NCI-H2029 (cell line): ENCODE measurements at regions not wholly inside any gene's neighbourhood (a gene's known extent, or its start where the extent isn't known, plus 50 kb on each side); places are given as distances from the start of the nearest gene placed in this dataset.
"Not testable (repeated sequence)": the region's sequence is repeated elsewhere in the genome, so short reads cannot be mapped to it uniquely, and the experiment has no call there.

Experiments used
- DNase-seq: peaks from one replicate; lab custom pipeline; 2025; lab: John Stamatoyannopoulos, UW

DNA sequence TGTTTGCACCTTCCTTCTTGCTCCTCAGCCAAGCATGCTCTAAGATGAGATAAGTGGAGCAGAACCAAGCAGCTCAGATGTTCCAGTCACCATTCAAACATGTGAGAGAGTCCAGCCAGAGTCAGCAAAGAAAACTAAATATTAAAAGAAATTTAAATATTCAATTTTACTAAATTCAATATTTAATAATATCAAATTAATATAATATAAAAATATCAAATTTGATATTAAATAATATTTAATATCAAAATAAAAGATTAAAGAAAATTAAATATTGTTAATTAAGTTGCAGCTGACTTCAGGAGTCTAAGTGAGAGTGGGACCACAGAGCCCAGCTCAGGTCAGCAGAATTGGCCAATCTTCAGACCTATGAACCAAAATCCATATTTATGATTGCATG, 526.1 kb upstream of the FLRT2 start:
- DNase-seq: no peak

DNA sequence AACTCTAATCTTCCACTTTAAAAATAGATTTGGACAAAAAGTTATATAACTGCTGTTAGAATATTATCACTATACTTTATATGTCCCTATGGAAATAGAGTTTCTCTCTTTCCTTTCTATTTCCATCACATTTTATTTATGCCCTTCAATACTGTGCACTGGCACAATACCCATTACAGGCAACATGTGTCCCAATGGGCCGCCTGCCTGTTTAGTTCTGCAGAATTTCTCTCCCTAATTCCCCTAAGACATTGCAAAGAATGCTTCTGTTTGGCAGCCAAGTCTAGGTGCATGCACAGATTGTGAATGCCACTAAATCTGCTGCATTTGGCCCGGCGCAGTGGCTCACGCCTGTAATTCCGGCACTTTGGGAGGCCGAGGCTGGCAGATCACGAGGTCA, 520.4 kb upstream of the FLRT2 start:
- DNase-seq: no peak

DNA sequence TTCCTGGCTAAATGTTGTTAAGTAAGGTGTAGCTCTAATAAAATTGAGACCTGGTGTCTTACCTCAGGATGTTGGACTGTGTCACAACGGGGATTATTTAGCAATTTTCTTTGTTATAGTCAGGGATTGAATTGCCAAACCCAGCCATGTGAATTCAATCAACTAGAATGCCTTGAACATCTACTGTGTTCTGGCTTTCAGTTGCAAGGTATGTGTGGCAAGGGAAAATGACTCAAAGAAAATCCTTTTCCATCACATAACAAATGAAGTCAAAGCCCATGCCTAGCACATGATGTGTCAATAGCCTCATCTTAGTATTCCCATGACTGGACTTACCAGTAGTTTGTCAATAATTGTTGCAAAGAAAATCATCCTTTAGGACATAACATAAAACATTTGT, 519.8 kb upstream of the FLRT2 start:
- no peak for DNase-seq

DNA sequence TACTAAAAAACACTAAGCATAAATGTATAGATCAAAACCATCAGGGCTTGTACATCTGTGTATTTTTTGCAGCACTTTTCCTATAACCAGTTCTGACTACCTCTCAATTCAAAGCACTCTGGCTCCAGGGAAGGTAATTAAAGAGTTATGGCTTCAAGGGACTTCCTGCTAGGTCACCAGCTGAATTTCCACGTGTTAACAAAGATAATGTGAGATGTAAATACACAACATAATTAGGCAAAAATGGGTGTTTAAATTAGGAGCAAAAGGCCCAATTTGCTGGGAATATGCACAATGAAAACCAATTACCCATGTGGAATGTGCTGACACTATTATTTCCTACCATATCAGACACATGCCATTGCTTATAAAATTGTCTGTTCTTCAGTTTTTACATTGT, 513.4 kb upstream of the FLRT2 start:
- no peak for DNase-seq

DNA sequence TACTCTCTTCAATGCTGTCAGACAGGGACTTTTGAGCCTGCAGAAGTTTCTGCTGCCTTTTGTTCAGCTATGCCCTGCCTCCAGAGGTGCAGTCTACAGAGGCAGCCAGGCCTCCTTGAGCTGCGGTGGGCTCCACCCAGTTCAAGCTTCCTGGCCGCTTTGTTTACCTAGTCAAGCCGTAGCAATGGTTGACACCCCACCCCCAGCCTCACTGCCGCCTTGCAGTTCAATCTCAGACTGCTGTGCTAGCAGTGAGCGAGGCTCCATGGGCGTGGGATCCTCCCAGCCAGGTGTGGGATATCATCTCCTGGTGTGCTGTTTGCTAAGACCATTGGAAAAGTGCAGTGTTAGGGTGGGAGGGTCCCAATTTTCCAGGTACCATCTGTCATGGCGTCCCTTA, 506.1 kb upstream of the FLRT2 start:
- DNase-seq: not testable (repeated sequence)

DNA sequence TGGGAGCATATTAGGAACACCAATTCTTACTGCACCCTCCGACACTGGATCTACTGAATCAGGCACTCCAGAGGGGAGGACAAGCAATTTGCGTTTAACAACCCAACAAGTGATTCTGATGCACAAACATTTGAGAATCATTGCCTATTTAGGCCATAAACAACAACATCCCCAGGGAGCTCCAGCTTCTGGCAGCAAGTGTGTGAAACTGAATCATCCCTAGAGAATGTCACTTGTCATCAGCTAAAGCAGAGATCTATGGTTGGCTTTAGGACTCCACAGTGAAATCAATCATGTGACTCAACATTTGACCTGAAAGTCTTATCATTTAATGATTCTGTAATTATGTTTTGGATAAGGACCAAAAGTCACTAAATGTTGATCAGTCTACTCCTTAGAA, 505.0 kb upstream of the FLRT2 start:
- DNase-seq: no peak

DNA sequence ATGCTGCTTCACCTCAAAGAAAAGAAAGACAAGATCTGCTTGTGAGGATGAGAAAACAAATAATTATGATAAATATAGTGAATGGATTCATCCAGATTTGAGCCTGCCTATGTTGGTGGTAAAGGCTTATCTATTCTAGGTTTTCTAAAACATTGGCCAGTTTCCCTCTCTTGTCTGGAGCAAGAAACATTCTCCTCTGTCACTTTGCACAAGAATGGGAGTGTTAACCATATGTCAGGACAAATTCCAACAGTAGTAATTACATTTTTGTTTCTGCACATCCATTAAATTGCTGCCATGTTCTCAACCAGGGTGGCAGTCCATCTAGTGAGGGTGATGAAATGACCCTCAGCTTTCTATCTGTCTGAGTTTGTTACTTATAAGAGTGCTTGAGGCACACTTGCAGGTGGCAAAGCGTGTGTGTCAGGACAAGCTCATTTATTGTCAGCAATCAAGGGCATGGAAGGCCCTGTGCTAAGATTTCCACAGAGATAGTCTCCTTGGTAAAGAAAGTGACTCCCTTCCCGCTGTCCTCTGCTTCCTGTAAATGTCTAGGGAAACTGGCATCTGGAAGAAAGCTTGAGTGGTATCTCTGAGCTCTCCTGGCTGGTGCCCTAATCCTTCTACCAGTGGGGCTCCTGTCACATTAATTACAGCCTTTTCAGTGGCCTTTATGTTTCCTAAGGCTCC, 502.1 kb upstream of the FLRT2 start:
- DNase-seq: no peak

DNA sequence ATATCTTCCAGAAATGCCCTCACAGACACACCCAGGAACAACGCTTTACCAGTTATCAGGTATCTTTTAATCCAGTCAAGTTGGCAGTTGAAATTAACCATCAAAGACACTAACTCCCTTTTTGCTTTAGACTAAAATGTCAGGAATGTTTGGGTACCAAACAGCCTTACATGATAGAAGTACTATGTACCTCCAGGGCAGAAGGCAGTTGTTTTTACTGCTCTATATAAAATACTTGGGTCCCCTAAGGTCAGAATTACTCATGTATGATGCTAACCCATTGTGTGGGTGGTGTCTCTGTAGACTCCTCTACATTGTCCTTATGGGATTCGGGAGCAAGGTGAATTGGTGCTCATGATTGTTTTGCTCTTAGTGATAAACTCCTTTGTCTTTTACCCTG, 492.5 kb upstream of the FLRT2 start:
- DNase-seq: no peak

DNA sequence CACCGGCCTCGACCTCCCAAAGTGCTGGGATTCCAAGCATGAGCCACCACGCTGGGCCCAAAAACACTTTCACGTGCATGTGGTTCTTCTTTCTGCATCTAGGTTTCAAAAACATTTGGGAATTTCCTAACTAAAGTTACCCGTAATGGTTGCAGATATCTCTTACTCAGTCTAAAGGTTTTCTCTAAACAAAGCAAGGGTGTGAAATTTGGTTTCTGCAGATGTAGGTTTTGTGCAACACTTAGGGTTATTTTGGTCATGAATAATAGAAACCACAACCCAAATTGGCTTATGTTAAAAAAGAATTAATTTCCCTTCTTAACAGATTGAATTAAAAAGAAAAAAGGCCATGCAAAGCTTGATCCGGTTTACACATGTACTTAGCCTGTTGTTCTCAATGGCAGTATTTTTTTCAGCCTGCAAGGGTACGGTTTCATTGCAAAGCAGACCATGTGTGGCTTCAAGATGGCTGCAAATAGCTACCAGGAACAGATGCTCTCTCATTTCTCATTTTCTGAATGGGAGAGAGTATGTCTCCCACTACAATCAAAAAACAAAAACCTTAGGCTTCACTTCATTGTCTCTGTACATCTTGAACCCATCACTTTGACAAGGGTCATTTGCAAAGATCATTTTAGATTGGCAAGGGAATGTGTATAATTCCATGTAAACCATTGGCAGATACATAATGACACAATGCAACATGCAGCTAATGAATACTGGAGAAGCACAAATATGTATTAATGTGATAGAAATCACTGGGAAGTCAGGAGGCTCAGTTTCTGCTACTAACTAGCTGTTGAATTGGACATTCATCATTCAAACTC, 491.2 kb upstream of the FLRT2 start:
- no peak for DNase-seq

DNA sequence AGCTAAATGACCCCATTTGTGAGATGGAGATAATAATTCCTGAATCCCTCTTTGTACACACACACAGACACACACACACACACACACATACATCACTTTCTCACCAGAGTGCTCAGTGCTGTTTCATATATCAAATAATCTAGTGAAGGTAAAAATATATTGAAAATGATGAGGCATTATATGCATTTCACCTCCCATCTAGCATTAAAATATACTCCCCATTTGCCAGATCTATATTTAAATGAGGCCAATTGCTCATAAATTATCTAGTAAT, 490.7 kb upstream of the FLRT2 start:
- no peak for DNase-seq

DNA sequence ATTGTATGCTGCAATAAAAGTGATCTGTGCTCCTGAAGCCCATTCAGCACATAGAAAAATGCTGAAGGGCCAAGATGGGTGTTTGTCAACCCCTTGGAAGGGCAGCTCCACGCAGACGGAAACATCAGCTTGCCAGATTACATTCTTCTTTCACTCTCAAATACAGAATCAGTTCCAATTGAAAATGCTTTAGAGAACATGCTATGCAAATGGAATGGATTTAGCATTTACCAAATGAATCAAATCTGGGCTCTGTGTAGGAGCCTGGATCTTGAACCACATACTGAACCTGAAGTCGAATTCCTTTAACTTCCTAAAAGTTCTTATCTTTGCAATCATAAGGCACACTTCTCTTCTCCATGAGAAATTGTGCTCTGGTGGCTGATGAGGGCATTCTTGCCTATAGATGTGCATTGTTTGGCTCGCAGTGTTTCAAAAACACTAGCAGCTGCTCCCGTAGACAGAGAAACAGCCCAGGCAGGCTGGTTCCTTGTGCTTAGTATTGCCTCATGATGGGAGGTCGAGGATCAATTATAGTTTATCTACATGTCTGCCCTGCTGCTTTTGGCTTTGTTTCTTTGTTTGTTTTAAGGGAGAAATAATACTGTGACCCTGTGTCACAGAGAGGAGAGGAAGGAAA, 489.8 kb upstream of the FLRT2 start:
- no peak for DNase-seq

DNA sequence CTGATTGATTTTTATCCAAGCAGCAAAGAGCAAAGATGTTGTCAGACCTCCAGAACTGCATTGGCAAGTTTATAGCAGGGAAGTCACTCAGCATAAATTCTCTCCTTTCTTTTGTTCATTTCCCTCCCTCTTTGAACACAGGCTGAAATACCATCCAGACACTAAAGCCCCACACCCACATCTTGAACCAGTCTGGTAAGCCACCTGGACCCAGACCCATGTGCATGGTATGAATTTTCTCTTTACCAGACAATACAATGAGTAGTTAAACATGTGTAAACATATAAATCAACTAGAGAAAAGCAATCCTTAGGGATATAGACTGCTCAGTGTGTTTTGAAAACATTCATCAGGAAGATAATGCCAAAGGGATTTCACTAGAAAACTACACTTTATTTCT, 488.3 kb upstream of the FLRT2 start:
- no peak for DNase-seq

DNA sequence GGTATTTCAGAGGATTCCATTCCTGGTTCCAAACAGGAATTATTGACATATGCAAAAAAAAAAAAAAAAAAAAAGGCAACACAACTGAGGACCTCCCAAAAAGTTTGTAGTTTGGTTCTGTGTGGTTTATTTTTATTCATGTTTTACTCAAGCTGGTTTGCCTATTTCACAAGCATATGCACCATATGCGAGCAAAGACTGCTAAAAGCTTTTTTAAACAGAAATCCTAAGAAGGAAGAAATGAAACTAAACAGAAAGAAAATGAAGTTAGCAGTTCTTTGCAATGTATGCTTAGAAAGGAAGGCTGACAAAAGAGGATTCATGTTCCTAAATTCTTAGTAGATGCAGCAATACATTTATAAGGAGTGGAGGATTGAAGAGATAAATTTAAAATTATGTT, 487.6 kb upstream of the FLRT2 start:
- DNase-seq: no peak

DNA sequence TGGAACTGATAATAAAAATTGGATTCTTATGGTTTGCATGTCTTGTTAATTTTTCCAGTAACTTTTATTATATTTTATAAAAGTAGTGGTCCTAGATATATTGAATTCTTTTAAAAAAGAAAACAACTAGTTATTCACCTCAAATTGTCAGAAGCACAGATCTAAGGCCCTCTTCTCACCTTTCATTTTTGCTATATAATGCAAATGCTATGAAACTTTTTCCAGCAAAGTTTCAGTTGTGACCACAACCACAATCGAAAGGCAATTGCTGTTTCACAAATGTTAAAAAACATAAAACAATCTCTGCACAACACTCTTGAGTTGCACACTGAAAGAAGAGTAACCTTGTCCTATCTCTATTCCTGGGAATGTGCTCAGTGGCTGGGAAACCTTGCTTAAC, 479.8 kb upstream of the FLRT2 start:
- DNase-seq: no peak

DNA sequence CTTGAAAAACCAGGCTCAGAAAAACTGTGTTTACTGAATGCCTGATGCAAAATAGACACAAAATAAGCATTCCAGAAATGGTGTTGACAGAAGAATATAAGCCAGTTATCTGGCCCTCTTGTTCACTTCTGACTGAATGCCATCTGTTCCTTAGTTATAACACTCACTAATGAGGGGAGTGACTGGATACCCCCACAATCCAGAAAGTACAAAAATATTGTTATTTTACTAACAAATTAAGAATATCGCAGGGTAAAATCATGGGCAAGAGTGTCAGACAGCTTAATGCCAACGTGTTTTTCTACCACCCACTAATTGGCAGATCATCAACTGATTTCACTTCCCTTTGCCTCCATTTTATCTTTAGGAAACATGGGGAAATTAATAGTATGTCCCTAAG, 477.3 kb upstream of the FLRT2 start:
- DNase-seq: no peak

DNA sequence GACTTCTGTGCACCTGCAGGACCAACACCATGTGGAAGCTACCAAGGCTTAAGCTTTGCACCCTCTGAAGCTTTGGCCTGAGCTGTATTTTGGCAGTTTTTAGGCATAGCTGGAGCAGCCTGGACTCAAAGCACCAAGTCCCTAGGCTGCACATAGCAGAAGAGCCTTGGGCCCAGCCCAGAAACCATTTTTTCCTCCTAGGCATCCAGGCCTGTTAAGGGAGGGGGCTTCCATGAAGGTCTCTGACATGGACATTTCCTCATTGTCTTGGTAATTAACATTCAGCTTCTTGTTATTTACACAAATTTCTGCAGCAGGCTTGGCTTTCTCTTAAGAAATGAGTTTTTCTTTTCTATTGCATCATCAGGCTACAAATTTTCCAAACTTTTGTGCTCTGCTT, 475.8 kb upstream of the FLRT2 start:
- no peak for DNase-seq

DNA sequence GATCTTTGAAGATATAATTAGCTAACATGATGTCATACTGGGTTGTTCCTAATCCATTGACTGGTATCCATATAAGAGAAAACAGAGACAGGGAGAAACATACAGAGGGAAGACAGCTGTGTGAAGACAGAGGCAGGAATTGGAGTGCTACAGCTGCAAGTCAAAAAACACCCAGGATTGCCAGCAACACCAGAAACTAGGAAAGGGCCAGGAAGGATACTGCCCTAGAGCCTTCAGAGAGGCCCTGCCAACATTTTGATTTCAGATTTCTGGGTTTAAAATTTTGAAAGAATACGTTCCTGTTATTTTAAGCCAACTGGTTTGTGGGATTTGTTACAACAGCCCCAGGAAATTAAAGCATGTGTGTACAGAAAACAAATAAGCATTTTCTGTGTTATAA, 473.7 kb upstream of the FLRT2 start:
- DNase-seq: no peak

DNA sequence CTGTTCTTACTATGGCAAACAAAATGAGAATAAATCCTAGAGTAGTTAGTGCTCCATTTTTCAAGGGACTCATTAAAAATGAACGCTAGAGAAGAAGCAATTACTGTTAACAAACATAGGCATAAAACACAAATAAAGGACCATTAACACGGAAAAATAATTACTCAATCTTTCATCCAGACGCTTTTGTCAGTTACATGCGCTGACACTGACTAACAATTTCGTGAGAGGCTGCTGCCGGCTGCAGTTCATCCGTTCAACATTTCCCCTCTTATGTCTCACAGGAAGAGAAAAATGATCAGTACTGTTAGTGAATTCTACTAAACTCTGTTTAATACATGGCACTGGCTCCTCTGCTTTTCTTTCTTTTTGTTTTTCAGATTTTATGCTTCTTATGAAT, 472.7 kb upstream of the FLRT2 start:
- DNase-seq: no peak

DNA sequence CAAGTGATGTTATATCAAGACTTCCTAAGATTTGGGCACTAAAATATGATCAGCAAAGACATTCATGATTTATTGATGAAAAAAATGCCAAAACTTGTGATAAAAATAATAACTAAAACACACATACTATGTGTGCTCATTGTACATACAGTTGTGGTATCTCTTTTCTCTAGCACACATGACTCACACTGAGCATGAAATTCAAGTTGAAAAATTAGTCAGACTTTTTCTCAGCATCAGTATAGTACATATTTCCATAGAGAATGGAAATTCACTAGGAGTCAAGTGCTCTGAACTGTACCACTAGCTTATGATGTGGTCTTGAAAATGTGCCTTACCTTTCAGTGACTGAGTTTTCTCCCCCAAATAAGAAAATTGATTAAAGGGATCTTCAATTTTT, 471.8 kb upstream of the FLRT2 start:
- DNase-seq: no peak

DNA sequence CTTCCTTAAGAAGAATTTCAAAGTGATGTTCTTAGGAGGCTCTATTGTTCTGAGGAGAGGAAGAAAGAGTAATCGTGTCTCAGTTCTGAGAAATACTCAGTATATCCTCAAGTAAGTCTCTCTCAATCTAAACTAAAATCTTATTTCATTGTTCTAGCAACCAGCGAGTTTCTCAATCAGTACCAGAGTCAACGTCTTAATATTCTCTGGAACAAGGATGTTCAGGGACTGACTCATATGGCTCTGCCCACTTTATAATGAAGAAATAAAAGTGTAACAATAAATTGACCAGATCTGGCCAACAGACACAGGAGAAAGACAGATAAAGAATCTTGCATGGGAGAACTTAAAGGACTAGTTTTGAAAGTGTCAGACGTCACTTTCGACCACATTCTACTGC, 469.8 kb upstream of the FLRT2 start:
- DNase-seq: no peak

DNA sequence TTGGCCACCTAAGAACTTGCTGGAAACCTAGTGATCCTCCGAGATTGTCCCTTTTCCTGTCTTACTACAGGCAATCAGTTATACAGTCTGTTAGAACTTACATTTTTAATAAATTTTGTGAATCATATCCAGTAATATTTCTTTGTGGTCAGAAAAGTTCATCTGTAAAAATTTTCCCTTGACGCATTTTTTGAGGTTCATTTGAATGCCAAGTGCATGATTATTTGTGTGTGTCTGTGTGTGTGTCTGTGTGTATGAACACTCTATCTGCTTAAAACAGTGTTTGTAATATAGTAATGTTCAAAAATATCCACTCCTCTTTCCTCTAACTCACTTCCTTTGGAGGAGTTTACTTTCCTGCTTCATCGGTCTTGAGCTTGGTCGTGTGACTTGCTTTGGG, 468.7 kb upstream of the FLRT2 start:
- DNase-seq: no peak

DNA sequence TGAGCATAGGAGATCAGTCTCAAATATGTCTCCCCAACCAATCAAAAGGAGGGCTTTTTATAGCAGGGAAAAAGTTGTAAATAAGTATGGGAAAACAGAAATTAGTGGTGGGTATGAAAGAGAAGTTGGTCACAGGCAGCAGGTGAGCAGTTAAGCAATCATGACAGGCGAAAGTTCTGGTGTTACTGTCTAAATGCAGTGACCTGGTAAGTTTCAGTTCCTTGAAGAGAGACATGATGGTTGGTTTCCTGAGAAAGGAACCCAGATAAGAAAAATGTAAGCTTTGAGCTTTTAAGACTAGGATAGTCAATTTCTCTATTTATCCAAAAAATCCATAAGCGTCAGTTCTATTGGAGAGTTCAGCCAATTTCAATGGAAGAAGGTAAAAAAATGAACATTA, 466.2 kb upstream of the FLRT2 start:
- DNase-seq: no peak

DNA sequence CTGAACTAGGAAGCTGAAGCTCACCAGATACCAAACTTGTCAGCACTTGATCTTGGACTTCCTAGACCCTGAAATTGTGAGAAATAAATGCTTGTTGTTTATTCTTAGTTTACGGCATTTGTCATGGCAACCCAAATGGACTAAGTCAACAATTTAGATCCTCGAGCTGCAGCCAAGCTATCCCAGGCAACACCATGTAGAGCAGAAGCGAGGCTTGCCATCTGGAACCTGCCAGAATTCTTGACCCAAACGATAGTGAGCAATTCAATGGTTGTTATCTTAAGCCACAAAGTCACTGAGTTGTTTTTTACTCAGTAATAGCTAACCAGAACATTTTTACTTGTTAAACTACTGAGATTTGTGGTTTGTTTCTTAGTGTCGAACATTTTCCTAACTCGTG, 458.5 kb upstream of the FLRT2 start:
- DNase-seq: no peak

DNA sequence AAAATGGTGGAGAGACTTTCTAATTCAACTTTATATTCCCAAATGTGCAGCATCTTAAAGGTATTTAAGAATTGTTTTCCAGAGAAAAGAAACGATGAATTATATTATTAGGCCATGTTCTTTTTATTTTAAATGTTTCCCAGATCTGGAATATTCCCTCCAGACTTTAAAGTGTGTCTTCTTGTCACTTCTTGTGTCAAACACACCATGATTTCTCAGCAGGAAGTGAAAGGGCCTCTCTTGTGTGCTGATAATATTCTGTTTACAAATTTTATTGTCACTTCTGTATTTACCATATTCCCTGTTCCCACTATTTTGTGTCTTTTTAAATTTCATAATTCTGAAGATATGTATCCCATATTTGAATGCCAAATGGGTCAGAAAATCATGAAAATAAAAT, 455.0 kb upstream of the FLRT2 start:
- DNase-seq: no peak
